Fibroblast of villous mesenchyme (primary cell): ENCODE measurements at regions not wholly inside any gene's neighbourhood (a gene's known extent, or its start where the extent isn't known, plus 50 kb on each side); places are given as distances from the start of the nearest gene placed in this dataset.

Source experiments
- DNase-seq: peaks from one replicate; pipeline ENCODE4 v3.0.0-alpha.2; 2010; ENCODE audit warnings: low read depth
- H3K4me3 ChIP-seq: 2 replicates; pipeline ENCODE4 v1.5.1; 2011; ENCODE audit warnings: low read depth, mild to moderate bottlenecking, low read length
- TF ChIP-seq, protein P1 (sequence below): IDR thresholded peaks from 2 replicates; pipeline ENCODE4 v1.5.1; 2012; ENCODE audit warnings: low read depth, mild to moderate bottlenecking, low read length; ENCODE audit not compliant: insufficient read depth

DNA sequence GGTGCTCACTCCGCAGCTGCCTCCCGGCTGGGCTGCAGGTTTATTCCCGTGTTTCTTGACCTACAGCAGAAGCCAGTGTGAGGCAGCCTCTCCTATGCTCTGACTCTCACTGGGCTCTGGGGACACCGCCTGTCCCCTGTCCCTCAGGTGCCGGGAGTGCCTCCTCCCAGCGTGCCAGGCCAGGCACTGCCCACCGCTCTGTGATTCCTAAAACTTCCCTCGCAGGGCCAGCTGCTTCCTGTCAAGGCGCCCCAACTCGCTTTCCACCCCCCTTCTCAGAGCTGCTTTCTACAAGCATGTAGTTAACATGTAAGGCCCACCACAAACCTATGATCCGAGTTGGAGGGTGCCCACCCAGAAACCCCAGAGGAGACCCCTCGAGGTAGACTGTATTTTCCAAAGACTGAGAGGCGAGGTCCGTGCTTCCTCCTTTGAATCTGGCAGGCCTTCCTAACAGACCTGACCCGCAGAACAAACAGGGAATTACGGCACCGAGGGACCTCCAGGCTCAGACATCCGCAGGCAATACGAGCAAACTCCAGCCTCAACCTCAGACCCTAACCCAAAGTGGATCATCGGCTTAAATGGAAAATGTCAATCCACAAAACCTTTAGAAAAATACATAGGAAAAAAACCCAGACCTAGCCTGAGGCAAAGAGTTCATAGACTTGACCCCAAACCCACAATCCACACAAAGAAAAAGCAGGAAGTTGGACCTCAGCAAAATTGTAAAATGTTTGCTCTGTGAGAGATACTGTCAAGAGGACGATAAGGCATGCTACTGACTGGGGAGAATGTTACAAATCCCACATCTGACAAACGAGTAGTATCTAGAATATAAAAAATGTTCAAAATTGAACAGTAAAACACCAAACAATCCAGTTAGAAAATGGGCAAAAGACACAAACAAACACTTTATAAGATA lies 121.3 kb upstream of the IQSEC1 start:
- no peak overlapping the region for H3K4me3 ChIP-seq
- DNase-seq, result no peak
- TF ChIP-seq, protein P1, sequence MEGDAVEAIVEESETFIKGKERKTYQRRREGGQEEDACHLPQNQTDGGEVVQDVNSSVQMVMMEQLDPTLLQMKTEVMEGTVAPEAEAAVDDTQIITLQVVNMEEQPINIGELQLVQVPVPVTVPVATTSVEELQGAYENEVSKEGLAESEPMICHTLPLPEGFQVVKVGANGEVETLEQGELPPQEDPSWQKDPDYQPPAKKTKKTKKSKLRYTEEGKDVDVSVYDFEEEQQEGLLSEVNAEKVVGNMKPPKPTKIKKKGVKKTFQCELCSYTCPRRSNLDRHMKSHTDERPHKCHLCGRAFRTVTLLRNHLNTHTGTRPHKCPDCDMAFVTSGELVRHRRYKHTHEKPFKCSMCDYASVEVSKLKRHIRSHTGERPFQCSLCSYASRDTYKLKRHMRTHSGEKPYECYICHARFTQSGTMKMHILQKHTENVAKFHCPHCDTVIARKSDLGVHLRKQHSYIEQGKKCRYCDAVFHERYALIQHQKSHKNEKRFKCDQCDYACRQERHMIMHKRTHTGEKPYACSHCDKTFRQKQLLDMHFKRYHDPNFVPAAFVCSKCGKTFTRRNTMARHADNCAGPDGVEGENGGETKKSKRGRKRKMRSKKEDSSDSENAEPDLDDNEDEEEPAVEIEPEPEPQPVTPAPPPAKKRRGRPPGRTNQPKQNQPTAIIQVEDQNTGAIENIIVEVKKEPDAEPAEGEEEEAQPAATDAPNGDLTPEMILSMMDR, result no peak

DNA sequence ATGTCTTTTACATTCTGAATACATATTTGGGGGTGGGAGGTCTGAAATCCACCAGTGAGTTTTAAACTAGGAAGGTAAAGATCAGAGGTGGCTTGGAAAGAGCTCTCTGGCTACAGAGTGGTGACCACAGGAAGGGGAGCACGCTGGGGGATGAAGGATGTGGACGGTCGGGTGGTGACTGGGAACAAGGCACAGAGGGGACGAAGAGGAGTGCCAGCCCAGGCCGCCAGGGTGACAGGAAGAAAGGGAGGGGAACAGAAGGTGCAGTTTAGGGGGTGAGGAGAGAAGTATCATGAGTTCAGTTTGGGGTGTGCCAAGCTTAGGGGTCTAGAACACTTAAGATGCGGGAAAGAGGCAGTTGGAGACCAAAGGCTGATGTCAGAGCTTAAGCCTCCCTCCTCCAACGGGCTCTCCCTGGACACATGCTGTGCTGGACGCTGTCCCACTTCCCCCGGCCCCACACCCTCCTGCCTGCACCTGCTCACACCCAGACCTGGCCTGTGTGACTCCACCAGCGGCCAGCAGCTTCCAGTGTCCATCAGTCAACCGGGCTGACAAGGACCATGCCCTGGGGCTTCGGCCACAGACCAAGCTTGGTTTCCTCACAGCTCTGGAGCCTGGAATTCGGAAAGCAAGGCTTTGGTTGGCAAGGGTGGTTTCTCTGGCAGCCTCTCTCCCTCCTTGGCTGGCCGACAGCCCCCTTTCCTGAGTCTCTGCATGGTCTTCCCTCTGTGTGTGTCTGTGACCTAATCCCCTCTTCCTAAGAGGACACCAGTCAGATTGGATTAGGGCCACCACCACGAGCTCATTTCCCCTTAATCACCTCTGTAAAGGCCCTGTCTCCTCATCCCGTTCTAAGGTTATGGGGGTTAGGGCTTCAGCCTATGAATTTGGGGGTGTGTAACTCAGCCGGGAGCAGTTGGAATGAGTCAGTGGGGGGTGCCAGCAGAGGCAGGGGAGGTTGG lies 120.4 kb upstream of the IQSEC1 start:
- TF ChIP-seq, protein P1, result no peak
- no peak for DNase-seq
- no peak overlapping the region for H3K4me3 ChIP-seq

DNA sequence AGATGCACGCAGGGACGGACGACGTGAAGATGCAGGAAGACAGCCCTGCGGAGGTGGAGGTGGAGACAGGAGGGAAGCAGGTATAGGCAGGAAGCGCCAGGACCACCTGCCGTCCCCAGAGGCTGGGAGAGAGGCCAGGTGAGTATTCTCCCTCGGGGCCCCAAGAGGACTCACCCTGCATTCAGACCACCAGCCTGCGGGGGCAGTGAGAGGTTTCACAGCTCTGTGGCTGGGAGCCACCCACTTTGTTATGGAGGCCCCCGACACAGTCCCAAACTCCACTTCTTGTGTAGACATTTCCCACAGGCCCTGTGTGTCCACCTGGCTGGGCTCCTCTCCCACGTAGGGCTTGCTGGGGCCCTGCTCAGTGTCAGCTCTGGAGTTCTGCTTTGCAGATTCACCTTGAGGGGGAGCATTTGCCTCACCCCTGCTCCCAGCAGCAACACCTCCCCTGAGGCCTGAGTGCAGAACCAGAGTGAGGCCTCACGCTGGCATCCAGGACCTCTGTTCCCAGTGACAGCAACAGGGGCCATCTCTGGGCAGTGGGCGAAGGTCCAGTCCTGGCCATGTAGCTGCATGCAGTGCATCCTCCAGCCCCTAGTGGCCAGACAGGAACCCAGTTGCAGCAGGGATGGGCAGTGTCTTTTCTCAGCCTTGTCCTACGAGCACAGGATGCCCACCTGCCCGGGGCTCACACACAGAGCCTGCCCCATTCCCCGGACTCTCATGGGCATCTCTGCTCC lies 119.4 kb upstream of the IQSEC1 start:
- no peak for DNase-seq
- no peak overlapping the region for H3K4me3 ChIP-seq
- TF ChIP-seq, protein P1, result peak; percentile 36

DNA sequence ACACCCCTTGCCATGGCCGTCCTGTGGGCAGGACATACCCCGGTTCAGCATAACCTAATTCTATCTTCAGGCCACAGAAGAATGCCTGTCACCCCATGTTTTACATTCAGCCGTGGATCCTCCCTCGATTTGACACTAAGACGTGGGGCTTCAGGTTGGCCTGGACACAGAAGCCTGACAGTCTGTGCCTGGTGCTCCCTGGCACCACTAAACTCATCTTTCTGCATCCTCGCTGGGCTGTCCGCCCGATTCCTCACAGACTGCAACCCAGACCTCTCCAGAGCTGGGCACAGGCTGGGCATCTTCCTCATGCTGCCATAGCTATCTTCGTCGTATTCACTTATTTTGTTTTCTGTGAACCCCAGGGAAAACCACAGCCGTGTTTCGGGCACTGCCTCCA lies 117.8 kb upstream of the IQSEC1 start:
- TF ChIP-seq, protein P1, result no peak
- no peak for DNase-seq

DNA sequence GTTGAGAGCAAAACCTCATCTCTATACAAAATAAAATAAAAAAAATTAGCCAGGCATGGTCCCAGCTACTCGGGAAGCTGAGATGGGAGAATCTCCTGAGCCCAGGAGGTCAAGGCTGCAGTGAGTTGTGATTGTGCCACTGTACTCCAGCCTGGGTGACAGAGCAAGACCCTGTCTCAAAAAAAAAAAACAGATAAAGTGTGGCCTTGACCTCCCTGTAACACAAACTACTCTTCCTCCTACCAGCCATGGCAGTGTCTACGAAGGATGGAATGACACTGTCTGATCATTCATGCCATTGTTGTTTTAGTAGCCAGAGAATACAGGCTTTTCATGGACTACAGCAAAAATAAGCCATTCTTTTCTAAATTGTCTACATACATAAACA lies 117.1 kb upstream of the IQSEC1 start:
- no peak for DNase-seq
- TF ChIP-seq, protein P1, result no peak

More for the DNA sequence above, 117.8 kb upstream of the IQSEC1 start:
- no peak overlapping the region for H3K4me3 ChIP-seq

More for the DNA sequence above, 117.1 kb upstream of the IQSEC1 start:
- H3K4me3 ChIP-seq, result no peak overlapping the region
